Panc1 (cell line): ENCODE measurements at regions not wholly inside any gene's neighbourhood (a gene's known extent, or its start where the extent isn't known, plus 50 kb on each side); places are given as distances from the start of the nearest gene placed in this dataset.

ENCODE experiments used
- ATAC-seq: fragments of 200-7000 bp; cut with Tn5 transposase; 2 replicates; pipeline ENCODE4 v1.9.1; 2020; ENCODE audit warnings: mild to moderate bottlenecking, moderate library complexity
- BruUV-seq: library from RNA; stranded (reverse); fragments of 400-500 nt; replicated peaks from 2 replicates; lab custom pipeline; 2021; lab: Mats Ljungman, UMichigan
- CTCF ChIA-PET: fragments of 300-600 bp; sonication (Branson Sonifier 250); formaldehyde crosslinking; loops from one replicate; lab custom pipeline; 2022; ENCODE audit warnings: antibody characterized with exemption; lab: Charles Lee
- POLR2A ChIA-PET: fragments of 300-600 bp; sonication (Branson Sonifier 250); formaldehyde crosslinking; loops from one replicate; lab custom pipeline; 2022; ENCODE audit warnings: antibody characterized with exemption; lab: Charles Lee
- DNase-seq: peaks from one replicate; pipeline ENCODE4 v3.0.0-alpha.2; 2010; ENCODE audit warnings: low read depth, low spot score
- H3K27ac ChIP-seq: 2 replicates; pipeline ENCODE4 v1.5.1; 2011; ENCODE audit warnings: mild to moderate bottlenecking, low read length, inconsistent platforms
- H3K27me3 ChIP-seq: fragments of 200-500 bp; sonication (Bioruptor generic); 2 replicates; pipeline ENCODE4 v1.6.0; 2014; ENCODE audit warnings: low read length, inconsistent platforms; ENCODE audit not compliant: control insufficient read depth, insufficient read depth
- H3K36me3 ChIP-seq: fragments of 200-500 bp; sonication (Bioruptor generic); 2 replicates; pipeline ENCODE4 v1.5.1; 2014; ENCODE audit warnings: inconsistent platforms, mild to moderate bottlenecking, low read length, moderate library complexity; ENCODE audit not compliant: control insufficient read depth, insufficient read depth
- H3K4me1 ChIP-seq: 2 replicates; pipeline ENCODE4 v1.5.1; 2011; ENCODE audit warnings: inconsistent platforms, mild to moderate bottlenecking, low read length, moderate library complexity; ENCODE audit not compliant: control insufficient read depth, insufficient read depth
- H3K4me3 ChIP-seq, 2 experiments: 2 replicates each; pipeline ENCODE4 v1.5.1; 2011 to 2012; ENCODE audit warnings: low read depth in 2 of 2, low read length in 2 of 2, mild to moderate bottlenecking in 2 of 2, inconsistent platforms in 1 of 2, moderate library complexity in 1 of 2
- H3K9me3 ChIP-seq: fragments of 200-500 bp; sonication (Bioruptor generic); 2 replicates; pipeline ENCODE4 v1.5.1; 2014; ENCODE audit warnings: low read depth, mild to moderate bottlenecking, inconsistent platforms, low read length, moderate library complexity; ENCODE audit not compliant: control insufficient read depth, insufficient read depth
- POLR2AphosphoS5 ChIP-seq: IDR thresholded peaks from 2 replicates; pipeline ENCODE4 v1.6.1; 2012; ENCODE audit warnings: mild to moderate bottlenecking, low read depth, low read length, moderate library complexity
- SIN3A ChIP-seq: IDR thresholded peaks from 2 replicates; pipeline ENCODE4 v1.6.1; 2012; ENCODE audit warnings: low read depth, mild to moderate bottlenecking, low read length, moderate library complexity, borderline replicate concordance; ENCODE audit not compliant: insufficient read depth
- TCF7L2 ChIP-seq: IDR thresholded peaks from 2 replicates; pipeline ENCODE4 v1.6.1; 2011; ENCODE audit warnings: mild to moderate bottlenecking, low read depth, low read length, inconsistent platforms
- in situ Hi-C: cut with HindIII; loops from 2 replicates; pipeline ENCODE4 v1.10.0; 2016; ENCODE audit warnings: low sequenced_read_pairs, low pct_unique_long_range_greater_than_20kb
- intact Hi-C: fragments of 100-400 bp; cut with micrococcal nuclease; formaldehyde crosslinking; loops from one replicate; pipeline ENCODE4 v1.10.0; 2022; ENCODE audit not compliant: unreplicated experiment
- TF ChIP-seq, protein P1 (sequence below), 2 experiments: IDR thresholded peaks; 2 replicates each; pipeline ENCODE4 v1.6.1; 2011 to 2012; ENCODE audit warnings: low read depth in 2 of 2, control low read depth in 1 of 2, low read length in 1 of 2, mild to moderate bottlenecking in 1 of 2, moderate library complexity in 1 of 2; ENCODE audit not compliant: insufficient read depth in 1 of 2
- TF ChIP-seq, protein P2 (sequence below): fragments of 450-650 bp; IDR thresholded peaks from 2 replicates; pipeline ENCODE4 v1.5.1; 2017; ENCODE audit warnings: mild to moderate bottlenecking

DNA sequence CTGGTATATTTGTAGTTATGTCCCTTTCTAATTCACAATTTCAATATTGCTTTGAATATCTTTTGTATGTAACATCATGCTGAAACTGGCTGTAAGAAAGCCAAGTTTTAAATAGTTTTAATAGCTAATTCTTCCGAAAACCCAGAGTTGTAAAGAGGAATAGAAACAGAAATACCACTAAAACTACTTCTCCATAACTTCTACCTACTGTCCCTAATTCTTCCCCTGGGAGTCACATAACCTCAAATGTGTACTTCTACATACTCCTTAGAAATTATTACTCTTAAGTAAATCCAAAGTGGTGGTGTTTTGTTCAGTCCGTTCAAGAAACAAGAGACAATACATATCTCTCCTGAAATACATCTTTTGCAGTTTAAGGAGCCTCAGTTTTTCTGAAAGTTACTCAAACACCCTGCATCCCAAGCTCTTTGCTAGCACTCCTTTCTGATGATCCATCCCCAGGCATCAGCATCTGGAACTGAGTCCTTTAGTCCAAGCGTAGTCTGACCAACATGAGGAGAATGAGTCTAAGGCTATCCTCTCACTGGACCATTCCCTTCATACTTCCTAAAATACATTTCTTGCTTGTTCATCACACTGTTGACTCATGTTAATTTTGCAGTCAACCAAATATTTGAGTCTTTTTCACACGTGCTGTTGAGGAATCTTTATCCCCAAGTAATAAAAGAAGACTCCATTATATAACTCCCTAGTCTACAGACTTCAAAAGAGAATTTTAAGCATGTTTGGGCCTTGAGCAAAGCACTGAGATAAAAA is 214.3 kb upstream of the NUDT4 start:
- no peak for ATAC-seq
- no TSS peak for BruUV-seq
- DNase-seq = no peak
- intact Hi-C loops (no loop called here), in situ Hi-C loops (no loop called here)
- peaks cover 8% of the 10 kb centered on the region; the same call in 1 of the 2 replicates for H3K27me3 ChIP-seq
- no peaks in the 10 kb centered on the region; the same call in 1 of the 2 replicates for H3K4me1 ChIP-seq
- TF ChIP-seq POLR2AphosphoS5 (no peak), TCF7L2 (no peak), SIN3A (no peak)
- TF ChIP-seq, protein P1, sequence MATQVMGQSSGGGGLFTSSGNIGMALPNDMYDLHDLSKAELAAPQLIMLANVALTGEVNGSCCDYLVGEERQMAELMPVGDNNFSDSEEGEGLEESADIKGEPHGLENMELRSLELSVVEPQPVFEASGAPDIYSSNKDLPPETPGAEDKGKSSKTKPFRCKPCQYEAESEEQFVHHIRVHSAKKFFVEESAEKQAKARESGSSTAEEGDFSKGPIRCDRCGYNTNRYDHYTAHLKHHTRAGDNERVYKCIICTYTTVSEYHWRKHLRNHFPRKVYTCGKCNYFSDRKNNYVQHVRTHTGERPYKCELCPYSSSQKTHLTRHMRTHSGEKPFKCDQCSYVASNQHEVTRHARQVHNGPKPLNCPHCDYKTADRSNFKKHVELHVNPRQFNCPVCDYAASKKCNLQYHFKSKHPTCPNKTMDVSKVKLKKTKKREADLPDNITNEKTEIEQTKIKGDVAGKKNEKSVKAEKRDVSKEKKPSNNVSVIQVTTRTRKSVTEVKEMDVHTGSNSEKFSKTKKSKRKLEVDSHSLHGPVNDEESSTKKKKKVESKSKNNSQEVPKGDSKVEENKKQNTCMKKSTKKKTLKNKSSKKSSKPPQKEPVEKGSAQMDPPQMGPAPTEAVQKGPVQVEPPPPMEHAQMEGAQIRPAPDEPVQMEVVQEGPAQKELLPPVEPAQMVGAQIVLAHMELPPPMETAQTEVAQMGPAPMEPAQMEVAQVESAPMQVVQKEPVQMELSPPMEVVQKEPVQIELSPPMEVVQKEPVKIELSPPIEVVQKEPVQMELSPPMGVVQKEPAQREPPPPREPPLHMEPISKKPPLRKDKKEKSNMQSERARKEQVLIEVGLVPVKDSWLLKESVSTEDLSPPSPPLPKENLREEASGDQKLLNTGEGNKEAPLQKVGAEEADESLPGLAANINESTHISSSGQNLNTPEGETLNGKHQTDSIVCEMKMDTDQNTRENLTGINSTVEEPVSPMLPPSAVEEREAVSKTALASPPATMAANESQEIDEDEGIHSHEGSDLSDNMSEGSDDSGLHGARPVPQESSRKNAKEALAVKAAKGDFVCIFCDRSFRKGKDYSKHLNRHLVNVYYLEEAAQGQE (IDR thresholded peaks at IDR 0.05; ENCODE audit: insufficient read depth in 1 of 2, low read depth in 2 of 2, low read length in 1 of 2) = no peak
- TF ChIP-seq, protein P2, sequence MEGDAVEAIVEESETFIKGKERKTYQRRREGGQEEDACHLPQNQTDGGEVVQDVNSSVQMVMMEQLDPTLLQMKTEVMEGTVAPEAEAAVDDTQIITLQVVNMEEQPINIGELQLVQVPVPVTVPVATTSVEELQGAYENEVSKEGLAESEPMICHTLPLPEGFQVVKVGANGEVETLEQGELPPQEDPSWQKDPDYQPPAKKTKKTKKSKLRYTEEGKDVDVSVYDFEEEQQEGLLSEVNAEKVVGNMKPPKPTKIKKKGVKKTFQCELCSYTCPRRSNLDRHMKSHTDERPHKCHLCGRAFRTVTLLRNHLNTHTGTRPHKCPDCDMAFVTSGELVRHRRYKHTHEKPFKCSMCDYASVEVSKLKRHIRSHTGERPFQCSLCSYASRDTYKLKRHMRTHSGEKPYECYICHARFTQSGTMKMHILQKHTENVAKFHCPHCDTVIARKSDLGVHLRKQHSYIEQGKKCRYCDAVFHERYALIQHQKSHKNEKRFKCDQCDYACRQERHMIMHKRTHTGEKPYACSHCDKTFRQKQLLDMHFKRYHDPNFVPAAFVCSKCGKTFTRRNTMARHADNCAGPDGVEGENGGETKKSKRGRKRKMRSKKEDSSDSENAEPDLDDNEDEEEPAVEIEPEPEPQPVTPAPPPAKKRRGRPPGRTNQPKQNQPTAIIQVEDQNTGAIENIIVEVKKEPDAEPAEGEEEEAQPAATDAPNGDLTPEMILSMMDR = no peak
- H3K36me3 ChIP-seq = no peaks in the 10 kb centered on the region
- no peak overlapping the region for H3K27ac ChIP-seq
- no peak overlapping the region for H3K4me3 ChIP-seq
- ChIA-PET CTCF (no interaction called here), POLR2A (no interaction called here)
- H3K9me3 ChIP-seq = no peaks in the 10 kb centered on the region

DNA sequence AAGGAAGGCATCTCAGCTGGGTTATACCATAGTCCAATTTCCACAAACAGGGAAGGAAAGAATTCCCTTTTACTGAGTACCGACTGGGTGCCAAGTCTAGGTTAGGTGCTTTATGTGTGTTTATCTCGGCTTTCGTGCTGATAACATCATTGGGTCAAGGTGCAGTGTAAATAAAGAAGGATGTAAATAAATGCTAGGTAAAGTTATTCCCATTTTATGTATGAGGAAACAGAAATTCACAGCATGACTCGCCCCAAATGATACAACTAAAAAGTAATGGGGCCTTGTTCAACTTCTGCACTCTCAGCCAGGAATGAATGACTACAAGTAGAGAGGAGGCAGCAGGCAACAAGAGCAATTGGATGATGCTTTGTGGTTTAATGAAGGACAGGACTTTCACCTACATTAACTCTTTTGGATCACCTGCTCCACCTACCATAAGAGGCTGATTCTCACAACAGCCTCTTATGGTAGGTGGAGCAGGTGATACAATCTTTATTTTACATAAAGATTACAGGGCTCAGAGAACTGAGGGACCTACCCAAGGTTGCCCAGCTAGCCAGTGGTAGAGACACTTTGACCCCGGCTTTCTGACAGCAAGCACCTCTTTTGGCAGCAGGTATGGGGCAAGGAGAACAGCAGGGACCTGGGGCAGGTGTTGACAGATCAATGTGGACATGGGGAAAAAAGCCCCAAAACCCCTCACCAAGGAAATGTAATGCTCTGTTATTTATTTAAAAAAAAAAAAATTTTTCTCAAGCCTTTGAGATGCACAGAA is 213.4 kb upstream of the NUDT4 start:
- in situ Hi-C loops (no loop called here), intact Hi-C loops (no loop called here)
- Histone ChIP-seq H3K27me3 (peaks cover 8% of the 10 kb centered on the region; the same call in 1 of the 2 replicates), H3K4me3 (no peak overlapping the region), H3K27ac (no peak overlapping the region), H3K36me3 (no peaks in the 10 kb centered on the region), H3K9me3 (no peaks in the 10 kb centered on the region), H3K4me1 (no peaks in the 10 kb centered on the region; the same call in 1 of the 2 replicates)
- BruUV-seq = no TSS peak
- POLR2A ChIA-PET = interaction anchor here (0.6 kb wide), 1 partner anchor 155 kb away, joined by 3 read pairs; no protein-coding TSS in a partner anchor
- CTCF ChIA-PET = interaction anchor here (0.5 kb wide), 1 partner anchor 177 kb away, joined by 5 read pairs; no protein-coding TSS in a partner anchor
- DNase-seq (no peak), ATAC-seq (peak; percentile 42; the same call in 1 of the 2 replicates)
- TF ChIP-seq, protein P1 (IDR thresholded peaks at IDR 0.05; ENCODE audit: insufficient read depth in 1 of 2, low read depth in 2 of 2, low read length in 1 of 2) = no peak
- TF ChIP-seq, protein P2 = no peak
- TF ChIP-seq POLR2AphosphoS5 = no peak
